ENCODE measurements at regions not wholly inside any gene's neighbourhood (a gene's known extent, or its start where the extent isn't known, plus 50 kb on each side); places are given as distances from the start of the nearest gene placed in this dataset.

GRCh38 chr1:208850442-208850841 lies 606.3 kb upstream of the PLXNA2 start:
- POLR2A ChIA-PET = no interaction called here
- Histone ChIP-seq H3K4me1 (ENCODE audit: control insufficient read depth, insufficient read depth, low read length) (no peaks in the 10 kb centered on the region), H3K27ac (ENCODE audit: extremely low read depth, low read depth, low read length) (no peak overlapping the region), H3K4me3 (ENCODE audit: low read depth, low read length) (no peak overlapping the region), H3K9me3 (ENCODE audit: control insufficient read depth, insufficient read depth, low read depth, low read length) (no peaks in the 10 kb centered on the region), H3K36me3 (ENCODE audit: control insufficient read depth in 2 of 2, insufficient read depth in 1 of 2, low read length in 2 of 2) (no peaks in the 10 kb centered on the region)
- no peak for TF ChIP-seq ZNF629 (tag by site-specific recombination; IDR thresholded peaks at IDR 0.05)
- no peak for TF ChIP-seq ZNF394 (tag by site-specific recombination; IDR thresholded peaks at IDR 0.05; ENCODE audit: borderline replicate concordance)
- TF ChIP-seq PRDM4 (tag by site-specific recombination; IDR thresholded peaks at IDR 0.05) = no peak
- CTCF ChIA-PET = interaction anchor here (0.6 to 0.8 kb wide), 2 partner anchors 19 to 91 kb away, joined by 3 to 4 read pairs; no protein-coding TSS in a partner anchor

GRCh38 chr1:208851366-208851765 lies 607.2 kb upstream of the PLXNA2 start:
- no peak for TF ChIP-seq ZNF23 (tag by site-specific recombination; IDR thresholded peaks at IDR 0.05; ENCODE audit: borderline replicate concordance)
- no peak for TF ChIP-seq ZNF423 (tag by site-specific recombination; IDR thresholded peaks at IDR 0.05)
- TF ChIP-seq ZNF24 (tag by site-specific recombination; IDR thresholded peaks at IDR 0.05) = no peak
- TF ChIP-seq ZNF19 (tag by site-specific recombination; IDR thresholded peaks at IDR 0.05; ENCODE audit: low read depth) = no peak
- no peak for TF ChIP-seq ZNF560 (tag by site-specific recombination; IDR thresholded peaks at IDR 0.05; ENCODE audit: borderline replicate concordance)
- TF ChIP-seq ZNF37A (tag by site-specific recombination; IDR thresholded peaks at IDR 0.05) = no peak
- TF ChIP-seq ZNF335 (tag by site-specific recombination; conservative IDR thresholded peaks at IDR 0.05) = no peak; the same call in 1 of the 2 replicates
- no peak for TF ChIP-seq PRDM1 (tag by site-specific recombination; IDR thresholded peaks at IDR 0.05)
- TF ChIP-seq ZFP37 (tag by site-specific recombination; IDR thresholded peaks at IDR 0.05) = no peak
- Histone ChIP-seq H3K27ac (ENCODE audit: extremely low read depth, low read depth, low read length) (no peak overlapping the region), H3K36me3 (ENCODE audit: control insufficient read depth in 2 of 2, insufficient read depth in 1 of 2, low read length in 2 of 2) (no peaks in the 10 kb centered on the region), H3K4me3 (ENCODE audit: low read depth, low read length) (no peak overlapping the region), H3K9me3 (ENCODE audit: control insufficient read depth, insufficient read depth, low read depth, low read length) (no peaks in the 10 kb centered on the region), H3K4me1 (ENCODE audit: control insufficient read depth, insufficient read depth, low read length) (no peaks in the 10 kb centered on the region)
- POLR2A ChIA-PET = no interaction called here
- CTCF ChIA-PET = no interaction called here

- no peak overlapping the region for H3K4me3 ChIP-seq (ENCODE audit: low read depth, low read length)
- no peak overlapping the region for H3K27ac ChIP-seq (ENCODE audit: extremely low read depth, low read depth, low read length)
- no peaks in the 10 kb centered on the region for H3K9me3 ChIP-seq (ENCODE audit: control insufficient read depth, insufficient read depth, low read depth, low read length)
- H3K36me3 ChIP-seq (ENCODE audit: control insufficient read depth in 2 of 2, insufficient read depth in 1 of 2, low read length in 2 of 2) = no peaks in the 10 kb centered on the region
- POLR2A ChIA-PET = no interaction called here
- TF ChIP-seq ZNF837 (tag by site-specific recombination; IDR thresholded peaks at IDR 0.05) (no peak), ZNF629 (tag by site-specific recombination; IDR thresholded peaks at IDR 0.05) (no peak)
- no peaks in the 10 kb centered on the region for H3K4me1 ChIP-seq (ENCODE audit: control insufficient read depth, insufficient read depth, low read length)
- CTCF ChIA-PET = no interaction called here
These were observed 608.7 kb upstream of the PLXNA2 start for GRCh38 chr1:208852911-208853310.

GRCh38 chr1:208855403-208855802 lies 611.2 kb upstream of the PLXNA2 start:
- Histone ChIP-seq H3K4me3 (ENCODE audit: low read depth, low read length) (no peak overlapping the region), H3K9me3 (ENCODE audit: control insufficient read depth, insufficient read depth, low read depth, low read length) (no peaks in the 10 kb centered on the region), H3K4me1 (ENCODE audit: control insufficient read depth, insufficient read depth, low read length) (no peaks in the 10 kb centered on the region), H3K27ac (ENCODE audit: extremely low read depth, low read depth, low read length) (no peak overlapping the region), H3K36me3 (ENCODE audit: control insufficient read depth in 2 of 2, insufficient read depth in 1 of 2, low read length in 2 of 2) (no peaks in the 10 kb centered on the region)
- CTCF ChIA-PET = no interaction called here
- POLR2A ChIA-PET = no interaction called here
- TF ChIP-seq ZBTB1 (tag by site-specific recombination; IDR thresholded peaks at IDR 0.05) (no peak), ZNF341 (tag by site-specific recombination; IDR thresholded peaks at IDR 0.05; ENCODE audit: low read depth) (no peak), ZSCAN23 (tag by site-specific recombination; IDR thresholded peaks at IDR 0.05) (no peak), ZBTB8A (tag by site-specific recombination; IDR thresholded peaks at IDR 0.05) (no peak), PRDM10 (tag by site-specific recombination; IDR thresholded peaks at IDR 0.05) (no peak), ZNF362 (tag by site-specific recombination; IDR thresholded peaks at IDR 0.05) (no peak)
